Endothelial cell of hepatic sinusoid (primary cell): ENCODE measurements at regions not wholly inside any gene's neighbourhood (a gene's known extent, or its start where the extent isn't known, plus 50 kb on each side); places are given as distances from the start of the nearest gene placed in this dataset.
"Not testable (repeated sequence)": the region's sequence is repeated elsewhere in the genome, so short reads cannot be mapped to it uniquely, and the experiment has no call there.

Experiments
- in situ Hi-C: cut with HindIII; loops from 2 replicates; pipeline ENCODE4 v1.10.0; 2017; ENCODE audit warnings: low sequenced_read_pairs

DNA sequence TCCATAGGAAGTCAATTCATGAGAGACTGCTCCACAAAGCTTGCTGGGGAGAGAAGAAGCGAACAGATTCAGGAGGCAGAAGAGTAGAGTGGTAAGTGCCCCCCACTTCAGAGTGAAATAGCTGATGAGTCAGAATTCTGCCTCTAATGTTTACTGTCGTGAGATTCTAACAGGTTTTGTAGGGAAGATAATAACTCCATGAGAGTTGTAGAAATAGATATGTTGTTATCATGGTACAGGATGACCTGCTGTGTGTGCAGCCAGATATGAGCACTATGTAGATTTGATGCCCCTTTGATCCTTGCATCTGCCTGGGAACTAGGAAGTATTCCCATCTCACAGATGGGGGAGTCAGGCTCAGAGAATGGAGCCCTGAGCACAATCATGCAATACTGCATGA, 502.4 kb upstream of the CDH11 start:
- in situ Hi-C loops: no loop called here

DNA sequence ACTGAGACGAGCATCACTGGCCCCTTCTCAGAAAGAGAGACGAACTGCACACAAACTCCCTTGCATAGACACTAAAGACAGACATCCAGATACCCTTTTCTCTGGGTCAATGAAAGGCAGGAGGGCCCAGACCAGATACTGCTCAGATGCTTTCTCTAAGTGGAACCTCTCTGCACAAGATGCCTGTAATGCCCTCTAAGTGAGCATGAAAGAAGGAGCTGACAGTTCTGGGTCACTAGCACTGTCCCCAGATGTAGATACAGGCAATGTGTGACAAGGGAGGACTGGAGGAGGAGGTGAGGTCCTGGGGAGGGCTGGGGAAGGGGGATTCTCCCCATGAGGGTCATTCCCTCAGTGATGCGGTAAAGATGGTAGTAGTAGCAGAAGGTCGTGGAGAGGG, 501.0 kb upstream of the CDH11 start:
- in situ Hi-C loops: no loop called here

DNA sequence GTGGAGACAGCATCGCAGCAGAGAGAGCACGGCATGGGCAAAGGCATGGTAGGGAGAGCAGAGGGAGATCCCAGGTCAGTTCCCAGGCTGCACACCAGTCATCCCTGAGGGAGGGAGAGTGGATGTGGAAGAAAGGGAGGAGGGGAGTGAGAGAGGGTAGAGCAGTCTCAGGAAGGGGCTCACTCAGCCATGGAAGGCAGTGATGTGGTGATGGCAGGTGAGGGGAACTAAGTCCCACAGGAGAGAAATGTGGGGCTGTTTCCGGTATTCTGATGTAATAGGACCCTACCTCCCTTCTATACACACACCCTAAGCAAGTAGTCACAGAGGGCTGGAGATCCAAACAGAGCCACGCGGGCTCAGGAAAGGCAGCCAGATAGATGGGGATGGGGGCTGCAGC, 500.3 kb upstream of the CDH11 start:
- in situ Hi-C loops: no loop called here

GRCh38 chr16:65621640-65622039, 499.8 kb upstream of the CDH11 start:
- in situ Hi-C loops: no loop called here

DNA sequence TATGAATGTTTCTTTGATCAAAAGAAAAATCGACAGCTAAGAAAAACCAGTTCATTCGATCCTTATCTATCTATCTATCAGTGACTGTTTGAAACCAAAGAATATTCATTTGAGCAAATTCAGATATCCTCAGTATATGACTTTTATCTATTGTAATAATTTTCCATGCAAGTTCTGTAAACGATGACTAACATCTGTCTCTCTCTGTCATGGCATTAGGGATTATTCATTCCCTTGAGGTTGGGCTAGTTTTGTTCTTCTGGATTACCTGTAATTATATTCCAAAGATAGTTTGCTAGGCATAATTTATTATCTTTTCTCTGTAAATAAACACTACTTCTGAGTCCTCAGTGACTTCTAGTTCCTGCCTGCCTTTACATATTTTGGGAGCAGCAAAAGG, 497.7 kb upstream of the CDH11 start:
- in situ Hi-C loops: no loop called here

GRCh38 chr16:65618931-65619330, 497.1 kb upstream of the CDH11 start:
- in situ Hi-C loops: no loop called here

DNA sequence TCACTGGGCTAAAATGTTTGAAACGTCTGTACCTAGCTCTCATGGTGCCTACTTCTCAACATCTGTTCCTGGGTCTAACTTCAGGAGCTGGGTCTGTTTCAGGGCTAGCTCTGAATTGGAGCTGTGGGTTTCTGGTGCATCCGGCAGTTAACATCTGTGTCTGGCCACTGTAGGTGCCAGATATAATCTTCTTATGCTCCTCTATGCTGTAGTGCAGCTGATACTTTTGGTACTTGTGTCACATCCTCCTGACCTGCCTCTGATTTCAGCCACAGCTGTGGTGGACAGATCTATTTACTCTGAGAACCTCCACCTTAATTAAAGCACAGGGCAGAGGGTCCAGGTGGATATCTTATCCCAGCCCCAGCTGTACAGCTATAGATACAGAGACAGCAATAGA, 496.5 kb upstream of the CDH11 start:
- in situ Hi-C loops: no loop called here

GRCh38 chr16:65617421-65617820, 495.6 kb upstream of the CDH11 start:
- in situ Hi-C loops: no loop called here

GRCh38 chr16:65608455-65608854, 486.6 kb upstream of the CDH11 start:
- in situ Hi-C loops: loop anchor here (5.0 kb wide), 1 partner anchor 39 kb away; no protein-coding TSS in a partner anchor

DNA sequence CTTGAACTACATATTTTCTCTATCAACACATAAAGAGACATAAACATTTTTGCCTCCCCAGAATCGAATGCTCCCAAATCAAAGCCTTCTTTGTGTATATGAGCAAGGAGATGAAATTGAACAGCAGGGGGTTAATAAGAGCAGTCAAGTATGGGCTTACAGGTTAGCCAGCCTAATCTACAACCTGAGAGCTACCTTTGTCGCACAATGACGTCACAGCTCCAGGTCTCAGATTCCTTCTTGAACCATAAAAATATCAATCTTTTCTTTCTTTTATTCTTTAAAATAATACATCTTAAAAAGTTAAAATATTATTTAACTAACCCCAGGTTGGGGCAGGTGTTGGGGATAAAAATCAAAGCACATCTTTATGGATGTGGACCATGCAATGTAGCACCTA, 482.9 kb upstream of the CDH11 start:
- in situ Hi-C loops: loop anchor here (5.0 kb wide), 1 partner anchor 43 kb away; no protein-coding TSS in a partner anchor

DNA sequence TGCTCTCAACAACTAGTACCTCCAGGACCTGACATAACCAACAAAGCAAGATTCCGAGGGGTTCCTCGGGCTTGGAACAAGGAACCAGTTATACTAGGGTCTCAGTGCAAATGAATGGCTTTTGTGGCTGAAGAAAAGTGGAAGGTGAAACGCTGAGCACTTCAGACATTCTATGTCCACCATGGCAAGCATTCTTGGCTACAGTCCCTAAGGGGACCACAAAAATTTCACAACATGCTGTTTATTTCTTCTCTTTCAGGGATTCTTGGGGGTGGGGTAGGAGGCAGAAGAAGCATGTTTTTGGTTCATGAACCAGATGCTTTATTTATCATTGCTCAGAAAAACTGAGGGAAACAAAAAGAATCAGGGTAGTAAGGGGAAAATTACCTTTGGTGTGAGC, 479.9 kb upstream of the CDH11 start:
- in situ Hi-C loops: no loop called here

- in situ Hi-C loops: no loop called here
Measured at GRCh38 chr16:65600629-65601028, 478.8 kb upstream of the CDH11 start.

DNA sequence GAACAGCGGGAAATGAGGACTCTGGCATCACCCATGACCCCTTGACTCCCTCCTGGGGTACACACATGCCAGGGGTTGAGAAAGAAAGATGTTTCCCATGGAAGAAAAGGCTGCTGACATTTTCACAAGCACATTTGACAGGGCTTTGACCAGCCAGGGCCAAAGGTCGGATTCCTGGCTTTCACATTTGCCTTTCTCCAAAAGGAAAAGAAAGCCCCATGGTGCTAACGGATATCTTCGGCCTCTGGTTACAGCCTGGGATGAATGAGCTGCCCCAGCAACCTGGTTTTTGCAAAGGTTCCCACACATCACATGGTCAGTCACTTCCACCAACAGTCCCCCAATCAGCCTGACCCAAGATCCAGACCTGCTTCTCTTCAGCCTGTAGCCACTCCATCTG, 478.2 kb upstream of the CDH11 start:
- in situ Hi-C loops: no loop called here

DNA sequence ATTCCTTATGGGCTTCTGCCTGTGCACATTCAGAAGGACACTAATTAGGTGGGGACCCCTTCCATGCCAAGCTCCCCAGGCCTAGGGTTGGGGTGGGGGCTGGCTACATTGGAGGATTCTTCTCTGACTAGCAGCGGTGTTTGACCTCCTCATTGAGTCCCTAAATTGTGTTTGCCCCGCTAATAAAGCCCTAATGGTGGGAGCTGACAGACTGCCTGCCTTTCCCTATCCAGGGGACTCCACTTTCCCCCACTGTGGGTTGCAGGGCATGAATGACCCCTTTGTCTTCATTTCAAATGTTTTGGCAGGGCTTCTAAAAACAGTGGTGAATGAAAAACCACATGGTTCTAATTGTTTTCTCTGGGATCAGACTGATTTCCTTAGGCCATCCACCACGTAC, 476.8 kb upstream of the CDH11 start:
- in situ Hi-C loops: no loop called here

DNA sequence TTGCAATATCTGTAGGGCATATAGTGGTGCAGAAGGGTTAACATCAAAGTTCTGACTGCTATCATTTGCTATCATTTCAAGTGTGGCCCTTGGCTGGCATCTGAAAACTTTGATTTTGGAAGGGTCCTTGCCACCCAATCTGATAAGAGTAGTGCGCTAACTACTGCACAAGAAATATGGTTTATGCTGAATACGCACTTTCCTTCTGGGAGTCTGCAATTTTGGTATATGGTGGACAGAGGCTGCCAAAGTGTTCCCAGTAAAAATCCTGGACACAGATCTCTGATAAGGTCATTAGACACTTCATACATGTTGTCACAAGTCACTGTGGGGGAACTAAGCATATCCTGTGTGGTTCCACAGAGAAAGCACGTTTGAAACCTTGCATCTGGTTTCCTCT, 461.6 kb upstream of the CDH11 start:
- in situ Hi-C loops: no loop called here

GRCh38 chr16:65579050-65579449, 457.2 kb upstream of the CDH11 start:
- in situ Hi-C loops: loop anchor here (5.0 kb wide), 1 partner anchor 58 kb away; no protein-coding TSS in a partner anchor

GRCh38 chr16:65576631-65577030, 454.8 kb upstream of the CDH11 start:
- in situ Hi-C loops: loop anchor here (5.0 kb wide), 1 partner anchor 61 kb away; no protein-coding TSS in a partner anchor

GRCh38 chr16:65576139-65576538, 454.3 kb upstream of the CDH11 start:
- in situ Hi-C loops: loop anchor here (5.0 kb wide), 1 partner anchor 61 kb away; no protein-coding TSS in a partner anchor

DNA sequence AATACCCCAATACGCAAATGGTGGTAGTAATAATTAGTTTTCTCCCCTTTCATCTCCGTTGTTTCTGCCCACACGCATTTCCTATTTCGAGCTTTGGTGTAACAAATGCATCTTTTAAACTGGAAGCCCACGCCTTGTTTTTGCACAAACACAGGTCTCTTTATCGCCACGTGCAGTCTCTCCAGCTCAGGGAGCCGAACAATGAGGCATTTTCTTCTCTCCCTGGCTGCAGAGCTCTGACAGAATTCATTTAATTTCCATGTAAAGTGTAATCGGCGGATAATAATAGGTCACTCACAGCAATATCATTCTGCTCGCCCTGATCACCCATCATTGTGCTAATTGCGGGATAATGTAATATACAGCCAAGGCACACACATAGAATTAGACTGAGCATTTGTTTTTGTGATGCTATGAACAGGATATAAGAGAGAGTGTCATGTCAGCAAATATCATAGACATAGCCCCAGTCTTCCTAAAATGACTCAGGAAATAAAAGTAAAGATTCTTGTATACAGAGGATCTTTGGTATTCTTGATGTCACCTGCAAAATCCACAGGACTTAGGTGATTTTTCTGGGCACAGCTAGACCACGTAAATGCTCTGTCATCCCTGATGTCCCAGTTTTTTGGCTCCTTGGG, 452.6 kb upstream of the CDH11 start:
- in situ Hi-C loops: no loop called here

DNA sequence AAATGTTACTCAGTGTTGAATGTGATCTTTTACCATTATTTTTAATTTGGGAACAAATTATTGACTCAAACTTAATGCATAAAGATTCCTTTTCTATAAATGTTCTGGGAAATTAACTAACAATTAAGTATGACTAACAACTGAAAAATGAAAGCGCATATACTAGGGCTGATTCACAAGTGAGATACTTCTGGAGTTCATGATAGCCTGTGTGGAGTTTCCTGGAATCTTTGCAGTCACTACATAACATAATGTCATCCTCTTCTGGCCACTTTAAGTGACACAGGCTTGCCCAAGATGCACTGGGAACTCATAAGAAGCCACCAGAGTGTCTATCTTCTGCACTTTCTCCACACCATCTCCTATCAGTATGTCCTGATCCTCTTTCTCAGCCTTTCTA, 450.3 kb upstream of the CDH11 start:
- in situ Hi-C loops: no loop called here

- in situ Hi-C loops: no loop called here
Measured at GRCh38 chr16:65570261-65570660, 448.4 kb upstream of the CDH11 start.

DNA sequence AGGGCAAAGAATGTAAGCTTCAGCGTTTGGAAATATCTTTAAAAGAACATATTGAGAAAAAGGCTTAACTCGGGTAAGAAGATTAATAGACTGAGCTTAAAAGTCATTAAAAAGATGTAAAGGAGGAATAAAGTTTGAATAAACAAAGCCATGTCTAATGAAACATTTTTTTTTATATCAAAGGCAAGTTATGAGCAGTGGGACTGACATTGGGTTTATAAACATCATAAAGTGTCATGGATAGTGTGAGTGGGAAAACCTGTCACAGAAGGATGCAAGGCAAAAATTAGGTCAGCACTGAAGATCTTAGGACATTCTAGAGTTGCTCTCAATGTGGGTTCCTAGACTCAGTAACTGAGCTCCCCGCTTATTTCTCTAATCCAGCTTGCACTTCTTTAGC, 438.0 kb upstream of the CDH11 start:
- in situ Hi-C loops: no loop called here

GRCh38 chr16:65549689-65550088, 427.8 kb upstream of the CDH11 start:
- in situ Hi-C loops: not testable (repeated sequence)
